ENCODE measurements at regions not wholly inside any gene's neighbourhood (a gene's known extent, or its start where the extent isn't known, plus 50 kb on each side); places are given as distances from the start of the nearest gene placed in this dataset.

- Histone ChIP-seq H3K4me3 (ENCODE audit: insufficient read depth, low read length, poor library complexity, severe bottlenecking) (no peak overlapping the region), H4K20me1 (ENCODE audit: low read depth, low read length) (no peaks in the 10 kb centered on the region), H3K79me2 (ENCODE audit: insufficient read depth, low read length) (no peaks in the 10 kb centered on the region), H3K9ac (ENCODE audit: low read length) (no peak overlapping the region), H3K4me2 (ENCODE audit: low read depth, low read length, poor library complexity, severe bottlenecking) (no peak overlapping the region), H2AFZ (ENCODE audit: low read depth, low read length, severe bottlenecking) (no peak overlapping the region), H3F3A (ENCODE audit: insufficient read depth) (no peaks in the 10 kb centered on the region), H3K36me3 (ENCODE audit: low read length) (no peaks in the 10 kb centered on the region), H3K27me3 (ENCODE audit: low read length) (no peaks in the 10 kb centered on the region), H3K9me2 (replicated peaks; ENCODE audit: insufficient read depth, low read length) (no peaks in the 10 kb centered on the region), H3K9me3 (ENCODE audit: insufficient read depth, low read length) (no peaks in the 10 kb centered on the region), H3K27ac (ENCODE audit: low read depth, low read length) (no peak overlapping the region)
- TF ChIP-seq CTCF (IDR thresholded peaks at IDR 0.05; ENCODE audit: insufficient read depth, low read length, poor library complexity, severe bottlenecking) (no peak), EZH2phosphoT487 (conservative IDR thresholded peaks at IDR 0.05; ENCODE audit: low read length) (no peak)
Measured at GRCh38 chr18:56286775-56287325, 351.5 kb downstream of the TXNL1 start.

- H3K9me3 ChIP-seq (ENCODE audit: insufficient read depth, low read length) = no peaks in the 10 kb centered on the region
- H3K9ac ChIP-seq (ENCODE audit: low read length) = no peak overlapping the region
- H4K20me1 ChIP-seq (ENCODE audit: low read depth, low read length) = no peaks in the 10 kb centered on the region
- no peaks in the 10 kb centered on the region for H3K79me2 ChIP-seq (ENCODE audit: insufficient read depth, low read length)
- no peaks in the 10 kb centered on the region for H3K9me2 ChIP-seq (replicated peaks; ENCODE audit: insufficient read depth, low read length)
- H3K27ac ChIP-seq (ENCODE audit: low read depth, low read length) = no peak overlapping the region
- TF ChIP-seq CTCF (IDR thresholded peaks at IDR 0.05; ENCODE audit: insufficient read depth, low read length, poor library complexity, severe bottlenecking) (no peak), EZH2phosphoT487 (conservative IDR thresholded peaks at IDR 0.05; ENCODE audit: low read length) (no peak)
- no peaks in the 10 kb centered on the region for H3K36me3 ChIP-seq (ENCODE audit: low read length)
- no peak overlapping the region for H2AFZ ChIP-seq (ENCODE audit: low read depth, low read length, severe bottlenecking)
- H3K27me3 ChIP-seq (ENCODE audit: low read length) = no peaks in the 10 kb centered on the region
- no peak overlapping the region for H3K4me3 ChIP-seq (ENCODE audit: insufficient read depth, low read length, poor library complexity, severe bottlenecking)
- H3F3A ChIP-seq (ENCODE audit: insufficient read depth) = no peaks in the 10 kb centered on the region
- no peak overlapping the region for H3K4me2 ChIP-seq (ENCODE audit: low read depth, low read length, poor library complexity, severe bottlenecking)
Measured at GRCh38 chr18:56285387-56286065, 352.9 kb downstream of the TXNL1 start.

GRCh38 chr18:56284319-56284718, 354.1 kb downstream of the TXNL1 start:
- Histone ChIP-seq H3K4me3 (ENCODE audit: insufficient read depth, low read length, poor library complexity, severe bottlenecking) (no peak overlapping the region), H3F3A (ENCODE audit: insufficient read depth) (no peaks in the 10 kb centered on the region), H3K27ac (ENCODE audit: low read depth, low read length) (no peak overlapping the region), H3K9ac (ENCODE audit: low read length) (no peak overlapping the region), H3K27me3 (ENCODE audit: low read length) (no peaks in the 10 kb centered on the region), H3K36me3 (ENCODE audit: low read length) (no peaks in the 10 kb centered on the region), H3K9me2 (replicated peaks; ENCODE audit: insufficient read depth, low read length) (no peaks in the 10 kb centered on the region), H3K4me2 (ENCODE audit: low read depth, low read length, poor library complexity, severe bottlenecking) (no peak overlapping the region), H4K20me1 (ENCODE audit: low read depth, low read length) (no peaks in the 10 kb centered on the region), H2AFZ (ENCODE audit: low read depth, low read length, severe bottlenecking) (no peak overlapping the region), H3K79me2 (ENCODE audit: insufficient read depth, low read length) (no peaks in the 10 kb centered on the region), H3K9me3 (ENCODE audit: insufficient read depth, low read length) (peaks cover 5% of the 10 kb centered on the region; the same call in 1 of the 2 replicates)
- no peak for TF ChIP-seq EZH2phosphoT487 (conservative IDR thresholded peaks at IDR 0.05; ENCODE audit: low read length)

- no peaks in the 10 kb centered on the region for H3K79me2 ChIP-seq (ENCODE audit: insufficient read depth, low read length)
- H3K9ac ChIP-seq (ENCODE audit: low read length) = no peak overlapping the region
- H2AFZ ChIP-seq (ENCODE audit: low read depth, low read length, severe bottlenecking) = no peak overlapping the region
- H3K27ac ChIP-seq (ENCODE audit: low read depth, low read length) = no peak overlapping the region
- H4K20me1 ChIP-seq (ENCODE audit: low read depth, low read length) = no peaks in the 10 kb centered on the region
- TF ChIP-seq CTCF (IDR thresholded peaks at IDR 0.05; ENCODE audit: insufficient read depth, low read length, poor library complexity, severe bottlenecking) (no peak), EZH2phosphoT487 (conservative IDR thresholded peaks at IDR 0.05; ENCODE audit: low read length) (no peak)
- no peaks in the 10 kb centered on the region for H3K9me2 ChIP-seq (replicated peaks; ENCODE audit: insufficient read depth, low read length)
- H3K27me3 ChIP-seq (ENCODE audit: low read length) = no peaks in the 10 kb centered on the region
- no peaks in the 10 kb centered on the region for H3K36me3 ChIP-seq (ENCODE audit: low read length)
- H3K4me3 ChIP-seq (ENCODE audit: insufficient read depth, low read length, poor library complexity, severe bottlenecking) = no peak overlapping the region
- H3F3A ChIP-seq (ENCODE audit: insufficient read depth) = no peaks in the 10 kb centered on the region
- no peak overlapping the region for H3K4me2 ChIP-seq (ENCODE audit: low read depth, low read length, poor library complexity, severe bottlenecking)
- H3K9me3 ChIP-seq (ENCODE audit: insufficient read depth, low read length) = peaks cover 5% of the 10 kb centered on the region; the same call in 1 of the 2 replicates
Measured at GRCh38 chr18:56283316-56283715, 355.1 kb downstream of the TXNL1 start.

Data from SU-DHL-6 (cell line).